GM12892 (cell line): ENCODE measurements at regions not wholly inside any gene's neighbourhood (a gene's known extent, or its start where the extent isn't known, plus 50 kb on each side); places are given as distances from the start of the nearest gene placed in this dataset.

Experiments used
- POLR2A ChIP-seq: IDR thresholded peaks from 2 replicates; pipeline ENCODE4 v1.6.1; 2011; ENCODE audit warnings: low read depth, low read length, control low read depth
- POLR2AphosphoS5 ChIP-seq: IDR thresholded peaks from 2 replicates; pipeline ENCODE4 v1.6.1; 2011; ENCODE audit warnings: low read depth, low read length, control low read depth
- TAF1 ChIP-seq: IDR thresholded peaks from 2 replicates; pipeline ENCODE4 v1.6.1; 2011; ENCODE audit warnings: low read depth, mild to moderate bottlenecking, control low read depth, low read length, borderline replicate concordance

DNA sequence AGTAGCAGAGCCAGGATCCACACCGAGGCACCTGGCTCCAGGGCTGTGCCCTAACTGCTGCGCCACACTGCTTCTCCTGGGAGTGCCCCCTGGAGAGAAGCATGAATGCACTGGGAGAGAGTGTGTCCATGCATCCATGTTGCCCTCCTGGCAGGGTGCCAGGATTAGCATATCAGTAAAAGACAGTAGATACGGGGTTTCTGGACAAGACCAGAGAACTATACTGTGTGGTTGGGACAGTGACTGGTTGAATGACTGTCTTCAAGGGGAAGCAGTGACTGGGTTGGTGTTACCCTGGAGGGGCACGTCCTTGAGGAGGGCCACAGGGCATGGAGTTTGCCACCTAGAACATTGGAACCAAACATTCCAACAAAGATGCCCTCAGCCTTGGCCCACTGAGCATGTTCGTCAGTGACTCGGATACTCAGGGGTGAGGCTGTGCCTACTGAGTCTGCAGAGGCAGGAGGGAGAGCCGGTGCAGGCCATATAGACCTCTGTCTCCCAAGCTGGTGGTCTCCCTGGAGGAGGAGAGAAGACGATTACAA is 288.8 kb downstream of the CDC5L start:
- no peak for TF ChIP-seq POLR2A
- no peak for TF ChIP-seq POLR2AphosphoS5
- no peak for TF ChIP-seq TAF1
